GM10266 (cell line): ENCODE measurements at regions not wholly inside any gene's neighbourhood (a gene's known extent, or its start where the extent isn't known, plus 50 kb on each side); places are given as distances from the start of the nearest gene placed in this dataset.

ENCODE experiments used
- DNase-seq: peaks from one replicate; pipeline ENCODE4 v3.0.0; 2012; ENCODE audit errors: extremely low spot score
- TF ChIP-seq, protein P1 (sequence below): IDR thresholded peaks from 2 replicates; pipeline ENCODE4 v1.5.1; 2012; ENCODE audit warnings: mild to moderate bottlenecking, low read depth; ENCODE audit not compliant: control insufficient read depth, insufficient read depth; ENCODE audit errors: missing control alignments

DNA sequence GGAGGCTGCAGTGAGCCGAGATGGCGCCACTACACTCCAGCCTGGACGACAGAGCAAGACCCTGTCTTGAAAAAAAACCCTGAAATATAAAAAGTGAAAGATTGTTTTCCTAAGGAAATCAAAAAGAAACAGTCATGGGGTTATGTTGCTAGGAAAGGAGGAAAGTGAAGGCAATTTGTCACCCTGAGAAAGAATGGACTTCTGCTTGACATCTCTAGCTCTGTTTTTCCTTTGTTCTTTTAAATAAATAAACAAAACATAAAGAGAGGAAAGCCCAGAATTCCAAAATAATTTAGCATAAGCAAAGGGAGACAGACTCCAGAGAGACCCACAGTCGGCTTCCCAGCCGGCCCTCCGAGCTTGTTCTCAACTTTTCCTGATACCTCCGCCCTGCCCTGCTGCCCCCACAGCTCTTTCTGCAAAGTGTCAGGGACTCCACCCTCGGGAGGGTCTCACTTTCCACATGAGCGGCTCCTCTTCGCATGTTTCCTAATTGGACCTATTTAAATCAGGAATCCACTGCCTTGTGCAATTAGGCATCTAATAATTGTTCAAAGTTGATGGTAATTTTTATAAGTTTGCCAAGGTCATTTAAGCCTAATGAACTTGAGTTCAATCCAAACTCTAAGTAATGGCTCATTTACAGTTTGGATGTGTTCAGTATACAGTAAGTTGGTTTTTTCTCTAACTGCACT lies 49.8 kb upstream of the COPS8 start:
- DNase-seq: no peak
- TF ChIP-seq, protein P1, sequence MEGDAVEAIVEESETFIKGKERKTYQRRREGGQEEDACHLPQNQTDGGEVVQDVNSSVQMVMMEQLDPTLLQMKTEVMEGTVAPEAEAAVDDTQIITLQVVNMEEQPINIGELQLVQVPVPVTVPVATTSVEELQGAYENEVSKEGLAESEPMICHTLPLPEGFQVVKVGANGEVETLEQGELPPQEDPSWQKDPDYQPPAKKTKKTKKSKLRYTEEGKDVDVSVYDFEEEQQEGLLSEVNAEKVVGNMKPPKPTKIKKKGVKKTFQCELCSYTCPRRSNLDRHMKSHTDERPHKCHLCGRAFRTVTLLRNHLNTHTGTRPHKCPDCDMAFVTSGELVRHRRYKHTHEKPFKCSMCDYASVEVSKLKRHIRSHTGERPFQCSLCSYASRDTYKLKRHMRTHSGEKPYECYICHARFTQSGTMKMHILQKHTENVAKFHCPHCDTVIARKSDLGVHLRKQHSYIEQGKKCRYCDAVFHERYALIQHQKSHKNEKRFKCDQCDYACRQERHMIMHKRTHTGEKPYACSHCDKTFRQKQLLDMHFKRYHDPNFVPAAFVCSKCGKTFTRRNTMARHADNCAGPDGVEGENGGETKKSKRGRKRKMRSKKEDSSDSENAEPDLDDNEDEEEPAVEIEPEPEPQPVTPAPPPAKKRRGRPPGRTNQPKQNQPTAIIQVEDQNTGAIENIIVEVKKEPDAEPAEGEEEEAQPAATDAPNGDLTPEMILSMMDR: no peak
